ENCODE measurements at regions not wholly inside any gene's neighbourhood (a gene's known extent, or its start where the extent isn't known, plus 50 kb on each side); places are given as distances from the start of the nearest gene placed in this dataset.

DNA sequence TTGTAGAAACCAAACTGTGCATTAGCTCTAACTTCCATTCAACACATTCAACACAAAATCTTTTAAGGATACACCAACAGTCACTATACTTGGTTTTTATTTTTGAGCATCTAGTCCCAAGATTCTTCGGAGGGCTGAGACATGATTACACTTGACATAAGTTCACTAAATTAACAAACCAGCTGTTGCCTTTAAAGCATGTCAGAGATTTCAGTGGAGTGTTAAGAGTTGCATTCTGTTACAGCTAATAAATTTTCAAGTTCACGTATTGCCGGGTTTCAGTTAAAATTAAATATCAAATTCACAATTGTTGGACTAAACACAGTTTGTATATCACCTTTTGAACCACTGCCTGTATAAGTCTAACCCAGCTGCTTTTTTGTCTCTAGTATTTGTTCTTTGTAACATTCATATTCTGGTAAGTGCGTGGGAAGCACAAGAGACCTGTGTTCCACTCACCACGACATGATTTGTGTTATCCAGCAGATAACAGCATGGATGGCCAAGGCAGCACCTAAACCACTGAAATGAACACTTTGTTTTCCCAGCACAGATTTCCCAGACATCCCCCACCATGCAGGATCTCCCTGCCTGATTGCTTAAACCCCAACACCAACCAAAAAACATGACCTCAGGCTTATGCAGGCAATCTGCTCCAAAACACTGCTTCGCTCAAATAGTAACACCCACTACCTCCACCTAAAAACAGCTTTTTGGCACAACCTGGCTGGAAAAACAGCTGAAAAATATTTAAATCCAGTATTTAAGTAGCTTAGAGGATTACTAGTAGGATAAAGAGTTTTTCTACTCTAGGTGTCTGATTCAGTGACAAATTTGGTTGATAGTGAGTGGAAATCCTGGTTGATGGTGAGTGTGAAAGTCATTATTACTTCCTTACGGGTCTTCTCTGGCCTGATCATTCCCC, 286.5 kb upstream of the NT5E start:
- ChIA-PET POLR2A (no interaction called here), CTCF (interaction anchor here (1.2 kb wide), 2 partner anchors 10 to 11 kb away, joined by 3 read pairs; no protein-coding TSS in a partner anchor)
- TF ChIP-seq, protein P1, sequence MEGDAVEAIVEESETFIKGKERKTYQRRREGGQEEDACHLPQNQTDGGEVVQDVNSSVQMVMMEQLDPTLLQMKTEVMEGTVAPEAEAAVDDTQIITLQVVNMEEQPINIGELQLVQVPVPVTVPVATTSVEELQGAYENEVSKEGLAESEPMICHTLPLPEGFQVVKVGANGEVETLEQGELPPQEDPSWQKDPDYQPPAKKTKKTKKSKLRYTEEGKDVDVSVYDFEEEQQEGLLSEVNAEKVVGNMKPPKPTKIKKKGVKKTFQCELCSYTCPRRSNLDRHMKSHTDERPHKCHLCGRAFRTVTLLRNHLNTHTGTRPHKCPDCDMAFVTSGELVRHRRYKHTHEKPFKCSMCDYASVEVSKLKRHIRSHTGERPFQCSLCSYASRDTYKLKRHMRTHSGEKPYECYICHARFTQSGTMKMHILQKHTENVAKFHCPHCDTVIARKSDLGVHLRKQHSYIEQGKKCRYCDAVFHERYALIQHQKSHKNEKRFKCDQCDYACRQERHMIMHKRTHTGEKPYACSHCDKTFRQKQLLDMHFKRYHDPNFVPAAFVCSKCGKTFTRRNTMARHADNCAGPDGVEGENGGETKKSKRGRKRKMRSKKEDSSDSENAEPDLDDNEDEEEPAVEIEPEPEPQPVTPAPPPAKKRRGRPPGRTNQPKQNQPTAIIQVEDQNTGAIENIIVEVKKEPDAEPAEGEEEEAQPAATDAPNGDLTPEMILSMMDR (IDR thresholded peaks at IDR 0.05; ENCODE audit: control extremely low read depth, extremely low read depth, low read depth, missing control alignments), result no peak
- no peak for DNase-seq (ENCODE audit: extremely low spot score)

DNA sequence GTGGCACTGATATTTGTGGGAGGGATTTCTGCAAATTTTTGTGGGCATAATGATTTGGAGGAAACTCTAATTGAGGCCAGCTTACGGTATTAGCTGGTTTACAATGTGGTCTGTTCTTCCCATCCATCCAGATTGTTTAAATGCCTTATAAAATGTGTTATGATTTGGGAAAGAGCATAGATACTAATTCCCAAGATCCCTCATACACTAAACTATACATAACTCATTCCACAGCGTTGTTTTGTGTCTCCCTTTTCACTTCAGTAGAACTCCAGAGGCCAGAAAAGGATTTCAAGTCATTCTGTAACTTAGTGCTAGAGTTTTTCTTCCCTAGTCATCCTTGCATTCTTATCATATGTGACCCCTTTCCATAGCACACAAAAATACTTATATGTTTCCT, 292.6 kb upstream of the NT5E start:
- ChIA-PET CTCF (no interaction called here), POLR2A (no interaction called here)
- TF ChIP-seq, protein P1 (IDR thresholded peaks at IDR 0.05; ENCODE audit: control extremely low read depth, extremely low read depth, low read depth, missing control alignments), result no peak
- DNase-seq (ENCODE audit: extremely low spot score), result no peak

DNA sequence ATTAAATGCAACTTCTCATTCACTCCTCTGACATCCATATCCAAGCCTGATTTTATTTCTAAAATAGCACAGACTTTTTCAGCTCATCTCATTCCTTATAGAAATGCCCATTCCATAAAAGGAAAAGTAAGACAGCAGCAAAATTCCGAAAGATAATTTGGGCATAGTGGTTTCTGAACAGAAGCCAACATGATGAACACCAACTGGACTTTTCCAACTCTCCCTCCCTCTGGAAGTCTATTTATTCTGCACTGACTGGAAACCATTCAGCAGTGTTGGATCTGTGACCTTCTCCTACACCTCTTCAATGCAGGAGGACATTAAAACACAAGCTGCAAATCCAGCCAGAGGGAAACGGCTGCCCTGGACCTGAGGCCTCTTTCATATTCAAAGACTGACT, 306.2 kb upstream of the NT5E start:
- ChIA-PET POLR2A (no interaction called here), CTCF (no interaction called here)
- DNase-seq (ENCODE audit: extremely low spot score), result no peak
- TF ChIP-seq, protein P1 (IDR thresholded peaks at IDR 0.05; ENCODE audit: control extremely low read depth, extremely low read depth, low read depth, missing control alignments), result no peak

DNA sequence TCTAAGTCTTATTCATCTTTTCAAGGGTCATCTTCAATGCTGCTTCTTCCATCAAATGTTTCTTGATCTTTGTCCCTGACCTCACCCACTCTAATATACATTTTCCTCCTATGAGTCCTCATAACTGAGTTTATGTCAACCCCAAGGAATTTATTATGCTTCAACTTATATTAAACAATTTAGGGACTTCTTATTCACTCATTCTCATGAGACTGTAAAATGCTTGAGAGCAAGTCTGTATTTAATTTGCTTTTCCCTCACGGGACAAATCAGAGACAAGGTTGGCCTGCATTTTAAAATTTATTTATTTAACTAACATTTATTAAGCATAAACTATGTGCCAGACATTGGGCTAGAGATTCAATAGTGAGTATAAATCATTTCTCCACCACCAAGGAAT, 312.0 kb upstream of the NT5E start:
- ChIA-PET CTCF (interaction anchor here (1.4 kb wide), 1 partner anchor 19 kb away, joined by 4 read pairs; no protein-coding TSS in a partner anchor), POLR2A (no interaction called here)

DNA sequence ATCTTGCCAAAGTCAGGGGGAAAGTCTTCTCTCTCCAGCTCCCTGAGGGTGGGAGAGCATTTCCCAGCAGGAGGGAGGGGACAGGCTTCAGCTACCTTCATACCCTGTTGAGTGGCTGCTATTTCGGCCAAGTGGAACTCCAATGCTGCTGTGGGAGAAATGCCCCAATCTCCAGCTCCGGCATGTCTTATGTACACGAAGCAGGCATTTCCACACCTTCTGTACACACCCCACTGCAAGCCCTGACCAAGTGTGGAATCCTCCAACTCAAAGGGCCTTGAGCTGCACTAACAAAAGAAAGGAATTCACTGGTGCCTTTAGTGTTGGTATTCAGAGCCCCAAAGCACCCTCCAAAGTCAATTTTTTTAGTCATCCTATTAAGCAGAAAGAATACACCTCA, 313.6 kb upstream of the NT5E start:
- CTCF ChIA-PET, result interaction anchor here (1.2 to 2.4 kb wide), 3 partner anchors 9 to 18 kb away, joined by 3 to 10 read pairs (median 4); no protein-coding TSS in a partner anchor
- no peak for DNase-seq (ENCODE audit: extremely low spot score)
- TF ChIP-seq, protein P1 (IDR thresholded peaks at IDR 0.05; ENCODE audit: control extremely low read depth, extremely low read depth, low read depth, missing control alignments), result no peak
- POLR2A ChIA-PET, result no interaction called here

More for the DNA sequence above, 312.0 kb upstream of the NT5E start:
- DNase-seq (ENCODE audit: extremely low spot score), result no peak
- TF ChIP-seq, protein P1 (IDR thresholded peaks at IDR 0.05; ENCODE audit: control extremely low read depth, extremely low read depth, low read depth, missing control alignments), result no peak

DNA sequence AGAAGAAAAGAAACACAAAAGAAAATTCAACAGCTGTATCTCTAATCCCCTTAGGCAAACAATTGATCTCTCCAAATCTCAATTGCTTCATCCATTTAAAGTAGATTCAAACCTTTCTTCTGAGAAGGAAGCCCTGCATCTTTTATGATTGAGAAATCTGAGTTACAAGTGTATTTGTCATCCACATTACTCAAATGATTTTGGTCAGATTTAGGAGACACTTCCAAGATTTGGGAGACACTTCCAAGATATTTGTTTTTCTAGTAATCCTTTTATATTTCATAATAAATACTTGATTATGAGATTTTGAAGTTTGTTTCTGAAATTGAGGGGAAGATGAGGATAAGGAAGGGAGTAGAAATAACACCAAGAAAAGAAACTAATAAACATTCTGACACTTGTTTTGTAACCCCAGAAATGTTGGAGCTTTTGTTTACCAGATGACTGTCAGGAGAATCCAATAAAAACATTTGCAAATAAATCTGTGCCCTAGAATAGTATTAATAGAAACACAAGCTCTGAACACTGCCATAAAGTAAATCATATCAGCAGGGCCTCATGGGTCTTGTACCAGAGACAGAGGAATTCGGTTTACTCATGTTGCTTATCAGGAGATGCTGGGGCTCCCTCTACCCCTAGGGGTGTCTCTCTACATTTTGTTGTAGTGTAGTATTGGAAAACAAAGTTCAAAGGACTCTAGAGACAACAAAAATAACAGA, 314.3 kb upstream of the NT5E start:
- POLR2A ChIA-PET, result no interaction called here
- TF ChIP-seq, protein P1 (IDR thresholded peaks at IDR 0.05; ENCODE audit: control extremely low read depth, extremely low read depth, low read depth, missing control alignments), result no peak
- no peak for DNase-seq (ENCODE audit: extremely low spot score)
- CTCF ChIA-PET, result interaction anchor here (1.2 to 2.4 kb wide), 2 partner anchors 8 to 15 kb away, joined by 3 to 10 read pairs; no protein-coding TSS in a partner anchor

Data from GM10248 (cell line).